ENCODE measurements at regions not wholly inside any gene's neighbourhood (a gene's known extent, or its start where the extent isn't known, plus 50 kb on each side); places are given as distances from the start of the nearest gene placed in this dataset.
A peak's percentile ranks its signal among the peaks of the same experiment; 100 is the strongest.

DNA sequence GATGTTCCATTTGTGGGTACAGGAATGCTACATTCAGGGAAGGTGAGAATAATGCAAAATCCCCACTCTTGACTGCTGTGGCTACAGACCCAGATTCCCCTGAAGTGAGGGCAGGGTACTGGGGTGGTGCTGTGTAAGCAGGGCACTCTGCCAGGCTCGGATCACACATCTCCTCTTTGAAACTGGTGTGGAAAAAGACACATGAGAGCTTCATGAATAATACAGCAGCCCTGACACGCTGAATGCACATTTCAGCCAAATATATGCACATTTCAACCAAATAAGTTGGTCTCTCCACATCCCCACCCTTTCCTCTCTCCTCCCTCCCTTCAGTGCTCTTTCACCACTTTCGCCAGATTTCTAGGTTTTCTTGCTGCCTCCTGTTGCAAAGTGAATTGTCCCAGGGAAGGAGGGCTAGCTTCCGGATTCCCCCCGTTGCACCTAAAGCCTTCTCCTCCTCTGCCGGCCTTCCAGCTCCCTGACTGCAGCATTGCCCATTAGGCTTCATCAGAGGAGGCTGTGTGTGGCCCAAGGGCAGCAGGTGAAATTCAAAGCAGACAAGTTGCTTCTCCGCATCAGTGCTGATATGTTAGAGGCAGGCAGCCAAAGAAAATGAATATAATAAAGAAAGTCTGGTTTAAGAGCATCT lies 118.2 kb upstream of the TMCC3 start:
- Histone ChIP-seq H3K4me3 (replicated peaks in 1 of 3; ENCODE audit: insufficient read depth in 1 of 3, low read depth in 1 of 3, low read length in 3 of 3) (no peak overlapping the region), H3K4me1 (ENCODE audit: control insufficient read depth, extremely low read depth, insufficient read depth, low read length) (peaks cover 13% of the 10 kb centered on the region), H3K9ac (replicated peaks; ENCODE audit: extremely low read depth, insufficient read depth, low read length) (no peak overlapping the region), H4K20me1 (replicated peaks; ENCODE audit: control insufficient read depth, extremely low read depth, insufficient read depth, low read length) (no peaks in the 10 kb centered on the region), H3K4me2 (ENCODE audit: insufficient read depth, low read length) (no peak overlapping the region), H3K36me3 (ENCODE audit: control insufficient read depth in 2 of 2, extremely low read depth in 1 of 2, insufficient read depth in 2 of 2, low read length in 2 of 2) (no peaks in the 10 kb centered on the region), H3K79me2 (ENCODE audit: control insufficient read depth, insufficient read depth, low read length) (no peaks in the 10 kb centered on the region), H3K9me1 (replicated peaks; ENCODE audit: control insufficient read depth, extremely low read depth, insufficient read depth, low read length) (no peaks in the 10 kb centered on the region), H3K9me3 (replicated peaks; ENCODE audit: control insufficient read depth, insufficient read depth, low read length) (no peaks in the 10 kb centered on the region), H3K27ac (ENCODE audit: insufficient read depth, low read depth, low read length) (no peak overlapping the region), H3K27me3 (ENCODE audit: control insufficient read depth in 2 of 2, insufficient read depth in 2 of 2, low read length in 2 of 2) (no peaks in the 10 kb centered on the region), H2AFZ (ENCODE audit: low read depth, low read length) (peak overlapping the region; percentile 4)
- intact Hi-C loops (cut with micrococcal nuclease), result loop anchor here (2.0 kb wide), 1 partner anchor 564 kb away; no protein-coding TSS in a partner anchor
- no peak for TF ChIP-seq POLR2A (IDR thresholded peaks at IDR 0.05; ENCODE audit: low read depth, low read length)
- TF ChIP-seq JUN (IDR thresholded peaks at IDR 0.05; ENCODE audit: borderline replicate concordance, insufficient read depth, insufficient read length, low read depth), result no peak
- BruUV-seq (replicated peaks), result no TSS peak
- POLR2A ChIA-PET, result no interaction called here
- CTCF ChIA-PET, result interaction anchor here (0.8 kb wide), 1 partner anchor 54 kb away, joined by 3 read pairs; no protein-coding TSS in a partner anchor
- FAIRE-seq, result no peak
- dilution Hi-C loops (cut with MboI; ENCODE audit: extremely low pct_ligation_motif_present, low sequenced_read_pairs), result no loop called here
- peak; percentile 52 for DNase-seq (ENCODE audit: low read depth, low spot score)

DNA sequence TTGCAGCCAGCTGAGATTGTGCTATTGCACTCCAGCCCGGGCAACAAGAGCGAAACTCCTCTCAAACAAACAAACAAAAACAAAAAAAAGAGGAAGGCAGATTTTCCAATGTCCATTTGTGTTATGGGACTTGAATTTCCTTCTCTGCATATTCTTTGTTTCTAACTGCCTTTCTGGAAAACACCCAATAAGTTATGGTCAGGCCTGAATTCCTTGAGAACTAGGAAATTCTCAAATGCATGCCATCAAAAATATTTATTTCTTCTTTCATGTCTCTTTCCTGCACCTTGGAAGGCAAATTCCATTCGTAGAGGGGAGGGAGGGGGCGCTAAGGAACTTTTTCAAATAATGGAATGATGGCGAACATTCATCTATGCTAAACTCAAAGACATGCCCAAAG lies 117.6 kb upstream of the TMCC3 start:
- Histone ChIP-seq H2AFZ (ENCODE audit: low read depth, low read length) (no peak overlapping the region), H3K27me3 (ENCODE audit: control insufficient read depth in 2 of 2, insufficient read depth in 2 of 2, low read length in 2 of 2) (no peaks in the 10 kb centered on the region), H3K9ac (replicated peaks; ENCODE audit: extremely low read depth, insufficient read depth, low read length) (no peak overlapping the region), H3K4me1 (ENCODE audit: control insufficient read depth, extremely low read depth, insufficient read depth, low read length) (peaks cover 13% of the 10 kb centered on the region), H4K20me1 (replicated peaks; ENCODE audit: control insufficient read depth, extremely low read depth, insufficient read depth, low read length) (no peaks in the 10 kb centered on the region), H3K4me2 (ENCODE audit: insufficient read depth, low read length) (no peak overlapping the region), H3K4me3 (replicated peaks in 1 of 3; ENCODE audit: insufficient read depth in 1 of 3, low read depth in 1 of 3, low read length in 3 of 3) (no peak overlapping the region), H3K79me2 (ENCODE audit: control insufficient read depth, insufficient read depth, low read length) (no peaks in the 10 kb centered on the region), H3K27ac (ENCODE audit: insufficient read depth, low read depth, low read length) (no peak overlapping the region), H3K36me3 (ENCODE audit: control insufficient read depth in 2 of 2, extremely low read depth in 1 of 2, insufficient read depth in 2 of 2, low read length in 2 of 2) (no peaks in the 10 kb centered on the region), H3K9me1 (replicated peaks; ENCODE audit: control insufficient read depth, extremely low read depth, insufficient read depth, low read length) (no peaks in the 10 kb centered on the region), H3K9me3 (replicated peaks; ENCODE audit: control insufficient read depth, insufficient read depth, low read length) (no peaks in the 10 kb centered on the region)
- no peak for TF ChIP-seq FOS (IDR thresholded peaks at IDR 0.05; ENCODE audit: borderline replicate concordance, insufficient read depth, low read length)
- TF ChIP-seq, protein P1, sequence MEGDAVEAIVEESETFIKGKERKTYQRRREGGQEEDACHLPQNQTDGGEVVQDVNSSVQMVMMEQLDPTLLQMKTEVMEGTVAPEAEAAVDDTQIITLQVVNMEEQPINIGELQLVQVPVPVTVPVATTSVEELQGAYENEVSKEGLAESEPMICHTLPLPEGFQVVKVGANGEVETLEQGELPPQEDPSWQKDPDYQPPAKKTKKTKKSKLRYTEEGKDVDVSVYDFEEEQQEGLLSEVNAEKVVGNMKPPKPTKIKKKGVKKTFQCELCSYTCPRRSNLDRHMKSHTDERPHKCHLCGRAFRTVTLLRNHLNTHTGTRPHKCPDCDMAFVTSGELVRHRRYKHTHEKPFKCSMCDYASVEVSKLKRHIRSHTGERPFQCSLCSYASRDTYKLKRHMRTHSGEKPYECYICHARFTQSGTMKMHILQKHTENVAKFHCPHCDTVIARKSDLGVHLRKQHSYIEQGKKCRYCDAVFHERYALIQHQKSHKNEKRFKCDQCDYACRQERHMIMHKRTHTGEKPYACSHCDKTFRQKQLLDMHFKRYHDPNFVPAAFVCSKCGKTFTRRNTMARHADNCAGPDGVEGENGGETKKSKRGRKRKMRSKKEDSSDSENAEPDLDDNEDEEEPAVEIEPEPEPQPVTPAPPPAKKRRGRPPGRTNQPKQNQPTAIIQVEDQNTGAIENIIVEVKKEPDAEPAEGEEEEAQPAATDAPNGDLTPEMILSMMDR (IDR thresholded peaks at IDR 0.05; ENCODE audit: extremely low read depth in 1 of 2, insufficient read depth in 1 of 2, low read depth in 1 of 2, low read length in 2 of 2), result no peak
- dilution Hi-C loops (cut with MboI; ENCODE audit: extremely low pct_ligation_motif_present, low sequenced_read_pairs), result no loop called here
- FAIRE-seq (no peak), DNase-seq (ENCODE audit: low read depth, low spot score) (peak; percentile 65)
- BruUV-seq (replicated peaks), result no TSS peak
- ChIA-PET CTCF (no interaction called here), POLR2A (no interaction called here)
- intact Hi-C loops (cut with micrococcal nuclease), result loop anchor here (2.0 kb wide), 1 partner anchor 565 kb away; no protein-coding TSS in a partner anchor
